Fibroblast of lung (primary cell): ENCODE measurements at regions not wholly inside any gene's neighbourhood (a gene's known extent, or its start where the extent isn't known, plus 50 kb on each side); places are given as distances from the start of the nearest gene placed in this dataset.

ENCODE experiments used
- EZH2 ChIP-seq: IDR thresholded peaks from 2 replicates; pipeline ENCODE4 v1.5.1; 2012; ENCODE audit warnings: low read length, control low read depth, mild to moderate bottlenecking; ENCODE audit errors: missing control alignments
- TF ChIP-seq, protein P1 (sequence below), 2 donors: IDR thresholded peaks in 1 of 2; conservative IDR thresholded peaks in 1 of 2; 1 replicate in 1 of 2; 2 replicates in 1 of 2; pipeline ENCODE4 v1.5.1; 2011 to 2012; ENCODE audit warnings: low read length in 2 of 2, control low read depth in 1 of 2, inconsistent platforms in 1 of 2, low read depth in 1 of 2, mild to moderate bottlenecking in 1 of 2

DNA sequence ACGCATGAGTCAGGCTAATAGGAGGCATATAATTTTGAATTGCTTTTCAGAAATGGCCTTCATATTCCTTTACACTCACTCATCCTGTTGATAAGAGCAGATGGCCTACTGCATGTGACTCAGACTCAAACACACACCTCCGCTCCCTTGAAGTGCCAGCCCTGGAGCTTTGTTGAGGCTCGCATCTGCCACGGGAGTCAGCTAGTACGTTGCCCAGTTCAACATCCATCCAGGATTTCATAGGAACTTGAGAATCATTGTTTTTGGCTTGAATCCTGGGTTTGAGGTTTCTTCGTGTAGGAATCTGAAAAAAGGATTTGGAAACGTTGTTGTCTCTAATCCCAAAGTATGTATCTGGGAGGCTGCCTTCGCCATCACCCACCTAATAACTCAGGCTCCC, 87.4 kb upstream of the JAG1 start:
- TF ChIP-seq, protein P1, sequence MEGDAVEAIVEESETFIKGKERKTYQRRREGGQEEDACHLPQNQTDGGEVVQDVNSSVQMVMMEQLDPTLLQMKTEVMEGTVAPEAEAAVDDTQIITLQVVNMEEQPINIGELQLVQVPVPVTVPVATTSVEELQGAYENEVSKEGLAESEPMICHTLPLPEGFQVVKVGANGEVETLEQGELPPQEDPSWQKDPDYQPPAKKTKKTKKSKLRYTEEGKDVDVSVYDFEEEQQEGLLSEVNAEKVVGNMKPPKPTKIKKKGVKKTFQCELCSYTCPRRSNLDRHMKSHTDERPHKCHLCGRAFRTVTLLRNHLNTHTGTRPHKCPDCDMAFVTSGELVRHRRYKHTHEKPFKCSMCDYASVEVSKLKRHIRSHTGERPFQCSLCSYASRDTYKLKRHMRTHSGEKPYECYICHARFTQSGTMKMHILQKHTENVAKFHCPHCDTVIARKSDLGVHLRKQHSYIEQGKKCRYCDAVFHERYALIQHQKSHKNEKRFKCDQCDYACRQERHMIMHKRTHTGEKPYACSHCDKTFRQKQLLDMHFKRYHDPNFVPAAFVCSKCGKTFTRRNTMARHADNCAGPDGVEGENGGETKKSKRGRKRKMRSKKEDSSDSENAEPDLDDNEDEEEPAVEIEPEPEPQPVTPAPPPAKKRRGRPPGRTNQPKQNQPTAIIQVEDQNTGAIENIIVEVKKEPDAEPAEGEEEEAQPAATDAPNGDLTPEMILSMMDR (conservative IDR thresholded peaks at IDR 0.05 in 1 of 2, IDR thresholded peaks at IDR 0.05 in 1 of 2; ENCODE audit: low read depth in 1 of 2, low read length in 2 of 2), result no peak
- TF ChIP-seq EZH2, result no peak
